ENCODE measurements at regions not wholly inside any gene's neighbourhood (a gene's known extent, or its start where the extent isn't known, plus 50 kb on each side); places are given as distances from the start of the nearest gene placed in this dataset.

DNA sequence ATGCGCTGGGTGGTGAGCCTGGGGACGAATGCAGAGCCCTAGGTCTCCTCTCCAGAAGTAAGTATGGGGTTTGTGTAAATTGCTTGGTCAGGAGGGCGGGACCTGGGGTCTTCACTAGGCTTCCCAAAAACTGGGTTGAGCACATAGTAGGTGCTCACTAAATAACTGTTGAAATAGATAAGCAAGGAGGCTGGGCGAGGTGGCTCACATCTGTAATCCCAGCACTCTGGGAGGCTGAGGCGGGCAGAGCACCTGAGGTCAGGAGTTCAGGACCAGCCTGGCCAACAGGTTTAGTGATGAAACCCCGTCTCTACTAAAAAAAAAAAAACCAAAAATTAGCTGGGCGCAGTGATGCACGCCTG, 163.9 kb upstream of the IER5L start:
- TF ChIP-seq, protein P1, sequence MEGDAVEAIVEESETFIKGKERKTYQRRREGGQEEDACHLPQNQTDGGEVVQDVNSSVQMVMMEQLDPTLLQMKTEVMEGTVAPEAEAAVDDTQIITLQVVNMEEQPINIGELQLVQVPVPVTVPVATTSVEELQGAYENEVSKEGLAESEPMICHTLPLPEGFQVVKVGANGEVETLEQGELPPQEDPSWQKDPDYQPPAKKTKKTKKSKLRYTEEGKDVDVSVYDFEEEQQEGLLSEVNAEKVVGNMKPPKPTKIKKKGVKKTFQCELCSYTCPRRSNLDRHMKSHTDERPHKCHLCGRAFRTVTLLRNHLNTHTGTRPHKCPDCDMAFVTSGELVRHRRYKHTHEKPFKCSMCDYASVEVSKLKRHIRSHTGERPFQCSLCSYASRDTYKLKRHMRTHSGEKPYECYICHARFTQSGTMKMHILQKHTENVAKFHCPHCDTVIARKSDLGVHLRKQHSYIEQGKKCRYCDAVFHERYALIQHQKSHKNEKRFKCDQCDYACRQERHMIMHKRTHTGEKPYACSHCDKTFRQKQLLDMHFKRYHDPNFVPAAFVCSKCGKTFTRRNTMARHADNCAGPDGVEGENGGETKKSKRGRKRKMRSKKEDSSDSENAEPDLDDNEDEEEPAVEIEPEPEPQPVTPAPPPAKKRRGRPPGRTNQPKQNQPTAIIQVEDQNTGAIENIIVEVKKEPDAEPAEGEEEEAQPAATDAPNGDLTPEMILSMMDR (IDR thresholded peaks at IDR 0.05) = no peak
- no peak for TF ChIP-seq POLR2AphosphoS5 (IDR thresholded peaks at IDR 0.05)
- TF ChIP-seq POLR2A (IDR thresholded peaks at IDR 0.05) = no peak
